NOMO-1 treated with dmso at 0.1 percent for 144 hours (cell line): ENCODE measurements at regions not wholly inside any gene's neighbourhood (a gene's known extent, or its start where the extent isn't known, plus 50 kb on each side); places are given as distances from the start of the nearest gene placed in this dataset.
A peak's percentile ranks its signal among the peaks of the same experiment; 100 is the strongest.

ENCODE experiments used
- DNase-seq: peaks from one replicate; lab custom pipeline; 2025; ENCODE audit not compliant: unreplicated experiment; lab: John Stamatoyannopoulos, UW

DNA sequence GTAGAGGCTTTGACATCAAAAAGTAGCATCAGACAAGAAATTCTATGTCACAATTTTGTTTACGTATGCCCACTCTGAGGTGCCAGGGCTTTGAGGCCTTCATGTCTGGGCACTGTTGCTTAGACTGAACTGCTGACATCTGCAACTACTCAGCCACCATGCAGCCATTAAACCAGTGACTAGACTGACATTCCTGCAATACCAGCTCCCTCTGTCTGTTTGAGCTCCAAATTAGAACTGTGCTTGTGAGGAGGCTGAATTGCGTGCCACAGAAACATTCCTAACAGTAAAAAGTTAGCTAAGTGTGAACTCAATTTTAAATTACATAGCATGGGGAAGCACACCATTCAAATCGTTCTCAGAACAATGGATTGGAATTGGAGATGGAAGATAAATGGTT is 163.2 kb downstream of the INSIG2 start:
- no peak for DNase-seq

DNA sequence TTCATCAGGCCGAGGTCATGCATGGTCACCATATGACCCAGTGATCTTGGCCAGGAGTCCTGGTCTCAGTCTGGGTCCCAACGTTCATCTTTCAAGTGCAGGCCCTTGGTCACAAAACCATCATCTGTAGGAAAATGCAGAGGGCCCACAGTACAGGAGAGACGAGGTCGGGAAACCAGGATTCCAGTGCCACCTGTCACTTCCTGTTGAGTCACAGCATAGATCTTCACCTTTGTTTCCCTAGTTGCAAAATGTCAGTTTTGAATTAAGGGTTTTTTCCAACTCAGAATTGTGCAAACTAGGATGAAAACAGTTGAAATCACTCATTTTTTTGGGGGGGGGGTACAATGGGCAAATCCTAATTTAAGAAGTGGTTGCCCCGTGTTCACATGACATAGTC is 162.2 kb downstream of the INSIG2 start:
- DNase-seq, result no peak

DNA sequence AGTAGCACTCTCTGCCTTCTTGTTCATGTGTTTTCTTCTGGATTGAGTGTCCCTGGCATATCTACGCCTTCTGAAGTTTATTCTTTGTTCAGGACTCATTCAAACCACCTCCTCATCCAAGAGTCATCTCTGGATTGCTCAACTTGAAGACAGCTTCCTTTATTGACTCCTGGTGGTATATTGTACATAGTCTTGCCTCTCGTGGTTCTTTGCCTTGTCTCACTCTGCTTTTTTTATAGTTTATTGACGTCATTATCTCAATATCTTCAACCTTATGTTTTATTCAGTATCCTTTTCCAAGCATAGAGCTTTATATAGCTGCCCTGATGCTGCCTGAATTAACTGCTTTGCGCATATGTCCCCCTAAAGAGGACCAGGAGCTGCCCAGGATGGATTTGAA is 161.7 kb downstream of the INSIG2 start:
- peak; percentile 4 for DNase-seq

DNA sequence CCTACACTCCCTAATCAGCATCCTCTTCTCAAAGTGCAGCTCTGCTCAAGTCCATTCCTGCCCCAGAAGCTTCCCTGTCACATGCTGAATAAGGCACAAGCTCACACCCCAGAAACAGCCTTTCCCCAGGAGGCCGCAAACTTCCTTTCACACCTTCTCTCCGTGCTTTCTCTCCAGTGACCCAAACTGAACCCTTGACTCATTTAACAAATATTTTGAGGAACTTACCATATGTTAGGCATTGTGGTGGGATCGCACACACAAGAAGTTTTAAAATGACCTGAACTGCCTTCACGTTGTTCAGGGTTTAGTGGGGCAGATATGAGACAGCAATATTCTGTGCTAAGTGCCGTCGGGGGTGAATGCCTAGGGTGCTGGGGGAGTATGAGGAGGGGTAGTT is 161.3 kb downstream of the INSIG2 start:
- peak; percentile 36 for DNase-seq

DNA sequence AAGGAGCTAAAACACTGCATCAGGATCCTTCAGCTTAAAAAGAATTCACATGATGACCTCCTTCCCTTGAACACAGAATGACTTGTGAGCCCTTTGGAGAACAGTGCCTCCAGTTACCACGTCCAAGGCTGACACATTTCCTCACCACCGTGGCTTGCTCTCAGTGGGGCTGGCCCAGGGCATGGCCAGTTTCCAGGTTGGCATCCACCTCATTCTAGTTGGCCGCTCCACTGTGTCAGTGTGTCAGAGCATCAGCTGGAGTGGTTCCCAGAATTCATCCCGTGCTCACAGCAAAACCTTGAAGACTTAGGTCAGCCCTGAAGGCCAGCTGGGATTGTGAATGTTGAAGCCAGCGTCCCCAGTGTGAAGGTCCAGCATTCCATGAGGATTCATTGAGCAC is 158.5 kb downstream of the INSIG2 start:
- DNase-seq, result no peak

DNA sequence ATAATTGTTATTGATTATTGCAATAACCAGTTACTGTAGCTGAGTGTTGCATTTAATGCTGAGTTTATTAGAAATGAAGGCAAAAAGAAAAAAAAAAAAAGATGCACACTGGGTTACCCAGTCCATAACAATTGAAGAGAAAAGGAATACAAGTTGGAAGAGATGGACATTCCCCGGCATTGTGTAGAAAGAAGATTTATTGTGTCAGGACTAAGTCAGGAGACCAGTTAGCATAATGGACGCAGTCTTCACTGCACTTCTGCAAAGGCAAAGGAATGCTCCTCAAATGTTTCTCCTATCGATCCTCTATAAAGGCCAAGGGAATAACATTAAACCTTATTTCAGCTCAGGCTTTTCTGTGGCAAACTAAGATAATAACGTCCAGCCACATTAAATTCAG is 157.8 kb downstream of the INSIG2 start:
- DNase-seq, result no peak

DNA sequence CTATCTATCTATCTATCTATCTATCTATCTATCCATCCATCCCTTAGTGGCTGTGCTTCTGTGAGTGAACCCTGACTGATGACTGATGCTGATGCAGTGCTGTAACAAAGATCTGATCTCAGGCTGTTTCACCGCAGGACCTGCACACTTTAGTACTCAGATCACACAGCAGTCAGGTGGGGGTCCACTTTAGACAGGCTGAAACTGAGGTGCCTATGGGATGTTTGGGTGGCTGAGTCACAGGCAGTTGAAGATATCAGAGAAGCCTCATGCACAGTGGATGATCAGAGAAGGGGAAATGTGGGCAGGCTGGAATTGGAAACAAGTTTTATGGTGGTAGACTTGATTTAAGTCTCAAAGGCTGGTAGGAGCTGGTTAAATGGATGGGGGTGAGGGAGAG is 156.4 kb downstream of the INSIG2 start:
- no peak for DNase-seq

DNA sequence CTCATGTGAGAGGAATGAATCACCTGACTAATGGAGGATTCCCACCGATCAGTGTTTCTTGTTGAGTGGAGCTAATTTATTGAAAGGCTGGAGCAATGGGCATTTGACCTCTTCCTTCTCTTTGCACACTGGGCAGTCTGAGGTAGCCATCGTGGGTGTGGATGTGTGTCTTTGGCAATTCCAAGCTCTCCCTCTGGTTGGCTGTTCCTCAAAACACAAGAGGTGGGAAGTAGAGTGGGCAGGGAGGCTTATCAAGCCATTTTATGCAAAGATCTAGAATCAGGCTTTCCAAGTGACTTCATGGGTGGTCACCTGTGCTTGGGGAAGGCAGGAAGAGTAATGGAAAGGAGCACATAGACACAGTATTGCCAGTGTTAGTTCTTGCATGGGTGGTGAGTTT is 154.8 kb downstream of the INSIG2 start:
- no peak for DNase-seq

DNA sequence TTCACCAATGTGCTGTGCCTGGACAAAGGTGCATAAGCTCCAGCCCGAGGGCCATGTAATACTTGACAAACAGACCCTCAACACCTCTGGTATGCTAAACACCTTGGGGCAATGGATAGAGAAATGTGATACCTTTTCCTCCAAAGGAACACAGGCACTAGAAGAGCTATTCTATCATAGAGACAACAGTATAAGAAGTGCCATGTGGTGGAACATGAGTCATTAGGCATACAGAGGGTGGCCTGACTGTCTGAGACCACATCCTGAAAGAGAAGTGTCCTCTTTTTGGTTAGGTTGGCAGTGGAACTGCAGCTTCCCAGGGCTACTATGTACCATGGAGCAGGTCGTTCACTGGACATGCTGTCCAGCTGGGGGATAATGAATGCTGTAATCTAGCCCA is 153.9 kb downstream of the INSIG2 start:
- no peak for DNase-seq

DNA sequence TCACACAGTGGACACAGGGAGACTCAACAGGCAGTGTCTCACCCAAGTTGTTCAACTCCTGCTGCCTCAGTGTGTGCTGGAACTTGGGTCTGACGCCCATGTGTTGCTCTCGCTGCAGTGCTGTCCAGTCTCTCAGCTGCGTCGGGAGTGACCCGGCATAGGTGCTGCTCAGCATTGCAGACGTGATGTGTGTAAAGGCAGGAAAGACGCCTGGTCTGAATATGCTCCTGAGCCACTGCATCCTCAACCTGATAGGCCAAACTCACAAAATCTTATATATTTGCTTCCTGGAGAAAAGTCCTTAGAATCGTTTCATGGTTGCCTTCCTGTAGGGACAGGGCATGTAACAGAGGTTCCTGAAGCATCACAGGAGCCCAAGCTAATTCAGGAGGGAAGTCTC is 152.9 kb downstream of the INSIG2 start:
- no peak for DNase-seq

DNA sequence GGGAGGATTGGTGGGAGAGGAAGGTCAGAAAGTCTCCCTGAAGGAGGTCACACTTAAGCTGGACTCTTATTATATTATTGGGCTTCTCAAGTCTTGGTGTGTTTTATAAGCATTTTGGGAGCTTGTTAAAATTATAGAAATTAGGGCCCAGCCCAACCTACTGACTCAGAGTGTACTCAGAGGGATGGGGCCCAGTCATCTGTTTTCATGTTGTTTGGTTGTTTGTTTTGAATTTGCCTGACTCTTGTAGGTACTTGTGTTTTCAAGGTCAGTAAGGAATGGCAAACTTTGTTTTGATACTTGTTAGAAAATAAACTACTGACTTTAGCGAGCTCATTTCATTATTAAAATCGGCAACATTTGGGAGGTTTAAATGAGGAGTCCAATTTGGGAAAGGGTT is 152.0 kb downstream of the INSIG2 start:
- no peak for DNase-seq

DNA sequence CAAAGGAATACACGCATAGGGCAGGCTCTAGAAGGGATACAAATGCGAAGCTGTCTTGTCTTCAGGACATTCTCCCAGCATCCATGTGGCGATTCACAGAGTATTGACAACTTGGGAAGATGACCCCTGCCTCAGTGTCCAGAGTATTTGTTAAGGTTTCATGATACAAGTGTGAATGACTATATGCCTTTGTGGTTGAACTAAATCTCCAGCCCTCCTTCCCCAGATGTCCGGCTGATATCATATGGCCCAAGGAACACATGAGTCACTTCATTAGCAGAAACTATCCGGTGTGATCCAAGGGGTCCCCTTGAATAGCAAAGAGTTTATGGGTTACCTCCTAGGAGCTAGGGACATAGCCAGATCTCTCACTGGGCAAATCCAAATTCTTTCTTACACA is 151.0 kb downstream of the INSIG2 start:
- DNase-seq, result no peak

DNA sequence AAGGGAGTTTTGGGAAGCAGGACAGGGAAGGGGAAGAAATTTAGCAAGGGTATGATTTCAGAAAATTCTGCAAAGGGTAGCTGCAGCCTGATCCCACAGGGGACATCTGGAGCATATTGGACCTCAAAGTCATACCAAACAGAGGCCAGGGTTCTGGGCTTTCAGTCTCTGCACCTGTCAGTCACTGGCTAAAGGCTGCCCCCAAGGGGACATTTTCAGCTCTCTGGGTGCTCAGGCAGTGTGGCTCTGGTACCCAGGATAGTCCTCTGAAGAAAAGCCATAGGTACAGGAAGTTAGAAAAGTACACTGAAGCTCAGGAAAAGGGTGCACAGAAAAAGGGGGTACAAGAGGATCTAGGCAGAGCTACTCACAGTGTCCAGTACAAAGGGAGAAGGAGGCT is 149.2 kb downstream of the INSIG2 start:
- DNase-seq, result no peak

DNA sequence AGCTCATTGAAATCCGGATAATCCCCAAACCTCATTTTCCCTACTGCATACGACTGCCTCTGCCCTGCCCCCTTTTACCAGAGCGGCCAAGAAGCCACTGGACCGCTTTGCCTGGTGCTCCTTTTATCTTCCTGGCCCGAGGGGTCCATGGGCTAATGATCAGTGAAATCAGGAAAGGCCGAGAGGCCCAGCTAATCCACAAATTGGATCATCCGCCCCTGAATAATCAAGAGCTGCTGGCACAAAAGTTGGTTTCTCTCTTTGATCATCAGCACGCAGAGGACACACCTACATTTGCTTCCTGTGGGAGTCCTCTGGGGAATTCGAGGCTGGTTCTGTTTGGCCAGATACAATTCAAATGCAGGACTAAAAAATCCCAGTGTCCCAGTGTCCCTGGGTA is 144.5 kb downstream of the INSIG2 start:
- no peak for DNase-seq

DNA sequence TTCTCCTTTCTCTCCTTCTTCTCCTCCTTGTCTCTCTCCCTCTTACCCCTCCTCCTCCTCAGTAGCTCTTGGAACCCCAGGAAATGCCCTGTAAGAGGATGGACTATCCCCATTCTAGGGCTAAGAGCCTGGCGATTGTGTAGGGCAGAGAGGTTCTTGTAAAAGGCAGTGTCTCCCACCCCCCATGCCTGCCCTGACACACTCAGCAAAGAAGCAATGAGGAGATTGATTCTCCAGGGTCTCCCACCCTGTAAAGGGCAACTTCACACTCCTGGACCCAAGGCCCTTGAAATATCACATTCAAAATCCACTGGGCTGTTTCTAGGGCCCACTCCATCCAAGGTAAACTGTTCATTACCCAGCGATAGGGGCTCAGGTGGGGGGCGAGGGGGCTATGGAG is 144.1 kb downstream of the INSIG2 start:
- no peak for DNase-seq

DNA sequence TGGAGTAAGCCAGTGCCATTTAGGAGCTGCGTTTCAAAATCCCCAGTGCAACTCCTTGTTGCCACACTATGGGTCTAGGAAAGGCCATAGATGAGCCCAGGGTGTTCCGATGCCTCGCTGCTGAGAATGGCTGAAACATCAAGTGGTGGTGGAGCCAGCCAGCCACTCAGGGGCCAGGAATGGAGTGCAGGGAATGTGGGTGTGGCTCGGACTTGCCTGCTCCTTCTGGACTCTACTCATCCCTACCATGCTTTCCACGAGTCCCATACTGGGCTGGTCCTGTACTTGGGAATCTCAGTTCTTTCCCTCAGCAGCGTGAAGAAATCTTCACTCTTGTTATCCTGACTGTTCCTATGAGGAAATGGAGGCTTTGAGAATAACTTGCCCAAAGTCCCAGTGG is 143.5 kb downstream of the INSIG2 start:
- no peak for DNase-seq

DNA sequence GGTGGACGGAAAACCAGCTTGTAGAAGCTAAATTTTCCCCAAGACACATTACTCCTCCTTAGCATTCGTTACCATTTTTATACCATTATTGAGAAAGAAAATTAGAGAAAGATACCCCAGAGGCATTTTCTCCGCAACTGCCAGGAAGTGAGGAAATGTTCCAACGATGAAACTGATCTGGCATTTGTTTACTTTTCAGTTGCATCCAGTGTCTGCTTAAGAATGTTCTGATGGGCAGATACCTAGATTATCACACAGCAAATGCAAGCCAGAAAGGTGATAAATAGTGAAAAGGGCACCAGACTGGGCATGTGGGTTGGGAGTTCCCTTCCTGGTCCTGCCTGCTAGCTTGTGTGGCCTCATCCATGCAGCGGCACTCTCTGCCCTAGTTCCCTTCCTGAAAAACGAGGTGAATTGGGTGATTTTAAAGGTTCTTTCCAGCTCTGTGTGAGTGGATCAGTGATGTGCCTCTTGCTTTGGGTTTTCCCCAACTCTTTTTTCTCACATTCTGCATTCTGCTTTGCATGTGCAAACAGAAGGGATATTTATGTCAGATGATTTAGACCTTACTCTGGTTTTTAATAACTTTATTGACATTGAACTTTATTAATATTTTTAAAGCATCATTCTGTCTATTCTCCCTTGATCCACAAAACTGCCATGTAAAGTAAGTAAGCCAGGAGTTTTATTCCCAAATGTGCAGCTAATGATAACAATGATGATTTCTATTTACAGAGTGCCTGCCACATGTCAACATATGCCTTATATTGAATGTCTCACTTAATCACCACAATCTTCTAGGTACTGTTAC is 139.6 kb downstream of the INSIG2 start:
- DNase-seq, result no peak

DNA sequence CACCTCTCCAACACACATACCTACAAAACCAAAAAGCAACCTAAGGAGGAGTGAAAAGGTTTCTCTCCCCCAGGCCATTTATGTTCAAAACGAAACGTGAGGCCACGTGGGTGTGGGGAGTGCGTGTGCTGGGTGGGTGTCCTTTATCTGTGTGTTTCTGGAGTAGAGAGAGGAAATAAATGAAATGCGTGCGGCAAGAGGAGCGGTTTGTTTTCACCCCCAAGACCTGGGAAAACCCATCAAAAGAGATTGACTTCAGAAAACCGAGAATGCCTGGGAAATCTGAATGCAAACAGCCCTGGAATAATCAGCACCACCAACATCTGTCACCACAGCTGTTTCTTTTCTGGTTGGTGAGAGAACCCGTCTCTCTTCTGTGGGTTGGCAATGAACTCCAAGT is 137.4 kb downstream of the INSIG2 start:
- DNase-seq, result no peak

DNA sequence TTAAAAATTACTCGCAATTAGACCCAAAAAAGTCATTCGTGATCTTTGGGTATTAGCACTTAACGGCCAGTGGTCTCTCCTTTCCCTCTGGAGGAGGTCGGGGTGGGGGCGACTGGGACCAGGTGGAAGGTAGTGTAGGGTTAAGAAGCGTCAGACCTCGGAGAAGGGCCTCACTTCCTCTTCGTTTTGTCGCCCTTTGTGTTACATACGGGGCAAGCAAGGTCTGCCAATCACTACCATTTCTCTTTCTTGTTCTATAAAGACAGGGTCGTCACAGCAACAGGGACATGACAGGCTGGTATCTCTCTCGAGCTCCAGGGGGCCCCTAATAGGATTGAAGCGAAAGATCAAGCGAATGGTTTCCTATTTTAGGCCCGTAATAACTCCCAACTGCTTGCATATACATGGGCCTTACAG is 136.6 kb downstream of the INSIG2 start:
- DNase-seq, result no peak

DNA sequence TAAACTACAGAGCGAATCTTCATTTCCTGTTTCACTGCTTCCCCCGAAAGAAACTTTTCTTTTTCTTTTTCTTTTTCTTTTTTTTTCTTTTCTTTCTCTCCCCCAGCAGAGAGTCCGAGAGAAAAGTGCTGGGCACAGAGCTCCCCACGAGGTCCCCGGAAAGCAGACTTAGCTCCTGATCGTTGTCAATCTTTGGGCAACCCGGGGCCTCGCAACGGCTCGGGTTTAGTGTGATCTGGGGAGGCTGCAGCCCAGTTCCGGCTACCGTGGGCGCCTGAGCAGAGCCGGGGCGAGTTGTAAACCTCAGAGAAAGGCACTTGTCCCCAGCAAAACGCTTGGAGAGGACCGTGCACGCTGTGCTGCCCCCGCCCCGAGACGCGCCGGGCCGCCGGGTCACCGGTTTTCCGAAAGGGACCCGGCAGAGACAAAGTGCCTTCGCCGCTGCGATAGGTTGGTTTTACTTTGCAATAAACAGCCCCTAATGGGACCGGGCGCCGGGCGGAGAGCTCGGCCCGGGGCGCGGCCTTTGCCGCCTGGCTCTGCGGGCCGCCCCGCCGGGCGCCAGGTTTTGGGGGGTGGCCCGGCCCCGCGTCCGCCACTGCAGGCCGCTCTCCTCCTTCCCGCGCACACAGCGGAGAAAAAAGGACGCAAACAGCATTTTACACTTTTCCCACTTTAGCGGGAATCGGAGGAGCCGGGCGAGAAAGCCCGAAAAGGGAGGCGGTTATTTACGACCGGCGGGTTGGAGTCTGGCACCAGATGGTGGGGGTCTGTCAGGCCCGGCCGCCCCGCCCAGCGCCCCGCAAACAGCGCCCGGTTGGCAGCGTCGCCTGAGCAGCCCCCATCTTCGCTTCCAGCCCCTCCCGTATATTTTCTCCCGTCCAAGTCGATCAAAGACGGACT is 136.0 kb downstream of the INSIG2 start:
- no peak for DNase-seq

DNA sequence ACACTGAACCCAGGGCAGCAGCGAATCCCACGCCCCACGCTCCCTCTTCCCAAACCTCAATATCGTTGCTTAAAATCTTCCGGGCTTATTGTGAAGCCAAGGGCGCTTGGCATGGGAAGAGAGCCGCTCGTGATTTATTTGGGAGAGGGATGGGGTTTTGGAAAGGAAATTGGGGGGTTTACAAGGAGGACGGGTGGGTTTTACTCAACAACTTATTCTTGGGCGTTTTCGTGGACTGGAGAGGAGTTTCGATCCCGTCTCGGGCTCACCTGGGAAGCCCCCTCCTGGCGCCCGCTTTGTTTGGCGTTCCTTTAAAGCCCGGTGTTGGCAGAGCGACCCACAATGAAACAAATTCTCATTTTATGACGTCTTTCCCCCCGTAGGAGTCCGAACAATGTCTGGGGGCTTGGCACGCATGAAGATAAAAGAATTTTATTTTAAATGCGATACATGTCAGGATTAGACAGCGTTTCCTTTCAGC is 135.3 kb downstream of the INSIG2 start:
- no peak for DNase-seq
